IMR-90 (cell line): ENCODE measurements at regions not wholly inside any gene's neighbourhood (a gene's known extent, or its start where the extent isn't known, plus 50 kb on each side); places are given as distances from the start of the nearest gene placed in this dataset.

Source experiments
- BHLHE40 ChIP-seq: fragments of 150-350 bp; IDR thresholded peaks from 2 replicates; pipeline ENCODE4 v1.6.1; 2016; ENCODE audit warnings: mild to moderate bottlenecking, low read depth, low read length
- CEBPB ChIP-seq: IDR thresholded peaks from 2 replicates; pipeline ENCODE4 v1.6.1; 2012; ENCODE audit warnings: low read depth, low read length, improper control_type of control experiment
- CHD1 ChIP-seq: IDR thresholded peaks from 2 replicates; pipeline ENCODE4 v1.6.1; 2012; ENCODE audit warnings: low read depth, low read length, improper control_type of control experiment
- CTCF ChIP-seq: conservative IDR thresholded peaks from 2 replicates; pipeline ENCODE4 v1.5.1; 2012; ENCODE audit warnings: mild to moderate bottlenecking, low read depth, low read length, improper control_type of control experiment
- FOS ChIP-seq: fragments of 150-350 bp; IDR thresholded peaks from 2 replicates; pipeline ENCODE4 v1.6.1; 2016; ENCODE audit warnings: low read depth, low read length
- MAFK ChIP-seq: IDR thresholded peaks from 2 replicates; pipeline ENCODE4 v1.6.1; 2012; ENCODE audit warnings: low read depth, low read length, improper control_type of control experiment
- MXI1 ChIP-seq: IDR thresholded peaks from 2 replicates; pipeline ENCODE4 v1.6.1; 2012; ENCODE audit warnings: low read depth, mild to moderate bottlenecking, low read length, moderate library complexity, borderline replicate concordance
- POLR2A ChIP-seq: IDR thresholded peaks from 2 replicates; pipeline ENCODE4 v1.6.1; 2012; ENCODE audit warnings: mild to moderate bottlenecking, low read depth, low read length
- RAD21 ChIP-seq: IDR thresholded peaks from 2 replicates; pipeline ENCODE4 v1.6.1; 2012; ENCODE audit warnings: low read length, improper control_type of control experiment
- RCOR1 ChIP-seq: IDR thresholded peaks from 2 replicates; pipeline ENCODE4 v1.6.1; 2012; ENCODE audit warnings: mild to moderate bottlenecking, low read length, improper control_type of control experiment; ENCODE audit not compliant: insufficient replicate concordance
- RFX5 ChIP-seq: IDR thresholded peaks from 2 replicates; pipeline ENCODE4 v1.8.0; 2012; ENCODE audit warnings: low read depth, mild to moderate bottlenecking, low read length, moderate library complexity
- SMC3 ChIP-seq: fragments of 150-350 bp; IDR thresholded peaks from 2 replicates; pipeline ENCODE4 v1.6.1; 2016; ENCODE audit warnings: low read depth, mild to moderate bottlenecking, antibody characterized with exemption, low read length, moderate library complexity
- USF2 ChIP-seq: fragments of 150-350 bp; IDR thresholded peaks from 2 replicates; pipeline ENCODE4 v1.6.1; 2017; ENCODE audit warnings: mild to moderate bottlenecking, antibody characterized with exemption, low read length, low read depth

GRCh38 chr5:101917166-101917565, 378.9 kb downstream of the SLCO4C1 start:
- TF ChIP-seq MXI1 (no peak), CTCF (no peak), RAD21 (no peak), POLR2A (no peak), RCOR1 (no peak), MAFK (no peak), FOS (no peak), USF2 (no peak), BHLHE40 (no peak), SMC3 (no peak), CEBPB (no peak), CHD1 (no peak), RFX5 (no peak)
